ENCODE measurements at regions not wholly inside any gene's neighbourhood (a gene's known extent, or its start where the extent isn't known, plus 50 kb on each side); places are given as distances from the start of the nearest gene placed in this dataset.

DNA sequence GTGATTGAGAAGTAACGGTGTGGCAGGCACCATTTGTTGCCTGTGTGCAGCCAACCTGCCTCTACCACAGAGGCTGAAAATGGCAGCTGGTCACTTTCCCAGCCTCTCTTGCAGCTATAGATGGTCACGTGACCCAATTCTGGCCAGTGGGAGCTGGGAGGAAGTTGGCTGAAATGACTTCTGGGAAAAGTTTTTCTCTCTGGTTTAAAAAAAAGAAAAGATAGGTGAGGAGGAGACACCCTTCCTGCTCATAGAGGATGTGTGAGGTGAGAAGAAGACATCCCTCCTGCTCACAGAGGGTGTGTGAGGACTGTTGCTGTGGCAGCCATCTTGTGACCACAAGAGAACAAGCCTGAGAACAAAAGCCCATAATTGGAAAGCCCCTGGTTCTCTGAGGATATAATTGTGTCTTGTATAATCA is 122.8 kb downstream of the SYF2 start:
- Histone ChIP-seq H3K4me1 (no peaks in the 10 kb centered on the region), H3K27me3 (no peaks in the 10 kb centered on the region), H3K27ac (no peak overlapping the region), H3K9me3 (no peaks in the 10 kb centered on the region), H3K4me3 (no peak overlapping the region), H3K36me3 (no peaks in the 10 kb centered on the region)
- ATAC-seq (no peak), DNase-seq (no peak), FAIRE-seq (no peak)
- WGBS, 2 donors: 79 to 93% methylated on average over 2 of the region's 2 CpGs
- TF ChIP-seq CTCF (IDR thresholded peaks at IDR 0.05): no peak
- intact Hi-C loops (cut with DNase I): loop anchor here in 1 of 3 donors (10.0 kb wide), 1 partner anchor 255 kb away; no protein-coding TSS in a partner anchor

DNA sequence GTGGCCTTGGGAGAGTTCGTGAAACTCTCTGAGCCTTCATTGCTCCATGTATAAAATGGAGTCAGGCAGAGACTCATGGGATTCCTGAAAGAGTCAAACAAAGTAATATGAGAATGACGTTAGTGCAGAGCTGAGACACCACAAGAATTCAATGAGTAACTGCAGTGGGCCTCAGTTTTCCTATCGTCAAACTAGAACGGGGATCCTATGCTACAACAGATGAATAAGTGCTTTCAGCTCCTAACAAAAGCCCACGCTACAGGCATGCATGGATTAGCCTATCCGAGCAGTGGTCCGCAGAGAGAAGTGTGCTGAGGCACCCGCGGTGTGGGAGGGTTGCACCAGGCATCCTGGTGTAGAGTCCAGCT is 124.7 kb downstream of the SYF2 start:
- H3K36me3 ChIP-seq: no peaks in the 10 kb centered on the region
- intact Hi-C loops (cut with DNase I): loop anchor here in 1 of 3 donors (10.0 kb wide), 1 partner anchor 253 kb away; no protein-coding TSS in a partner anchor
- H3K27me3 ChIP-seq: no peaks in the 10 kb centered on the region
- no peaks in the 10 kb centered on the region for H3K9me3 ChIP-seq
- 80 to 86% methylated on average over 9 of the region's 9 CpGs for WGBS, 2 donors
- FAIRE-seq (no peak), ATAC-seq (no peak), DNase-seq (no peak)
- H3K4me1 ChIP-seq: no peaks in the 10 kb centered on the region
- no peak for TF ChIP-seq CTCF (IDR thresholded peaks at IDR 0.05)
- no peak overlapping the region for H3K27ac ChIP-seq
- no peak overlapping the region for H3K4me3 ChIP-seq

DNA sequence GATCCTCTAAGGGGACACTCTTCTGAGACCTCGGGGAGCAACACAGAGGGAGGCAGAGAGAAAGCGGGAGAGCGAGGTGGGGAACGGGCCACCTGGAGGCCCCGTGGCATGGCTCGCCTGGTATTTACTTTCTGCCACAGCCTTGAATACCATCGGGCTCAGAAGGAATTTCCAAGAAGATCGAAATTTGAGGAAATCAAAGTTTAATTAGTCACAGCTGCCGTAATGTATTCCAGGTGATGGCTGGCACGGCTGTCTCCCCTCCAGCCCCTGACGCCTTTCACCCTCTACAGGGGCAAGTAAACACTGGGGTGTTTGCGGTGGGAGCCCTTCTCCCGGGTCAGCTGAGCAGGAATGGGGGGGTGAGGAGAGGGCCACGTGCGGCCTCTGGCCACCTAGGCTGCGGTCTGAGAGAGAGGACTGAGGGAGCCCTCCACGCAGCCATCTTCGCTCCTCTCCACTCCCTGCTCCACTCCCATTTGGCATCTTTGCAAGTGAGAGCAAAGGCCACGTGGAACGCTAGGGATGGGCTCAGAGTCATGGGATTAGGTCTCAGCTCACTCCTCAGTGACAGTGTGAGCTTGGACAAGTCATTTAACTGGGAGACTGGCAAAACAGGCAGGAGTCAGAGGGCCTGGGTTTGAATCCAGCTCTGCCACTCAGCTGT is 125.2 kb downstream of the SYF2 start:
- TF ChIP-seq CTCF (IDR thresholded peaks at IDR 0.05): no peak
- Histone ChIP-seq H3K9me3 (no peaks in the 10 kb centered on the region), H3K36me3 (no peaks in the 10 kb centered on the region), H3K27ac (no peak overlapping the region), H3K27me3 (no peaks in the 10 kb centered on the region), H3K4me1 (no peaks in the 10 kb centered on the region), H3K4me3 (no peak overlapping the region)
- intact Hi-C loops (cut with DNase I): loop anchor here in 1 of 3 donors (10.0 kb wide), 1 partner anchor 252 kb away; no protein-coding TSS in a partner anchor
- FAIRE-seq (no peak), DNase-seq (no peak), ATAC-seq (no peak)
- WGBS, 2 donors: 31 to 34% methylated on average over 20 of the region's 20 CpGs

GRCh38 chr1:25106352-25106751 is 126.0 kb downstream of the SYF2 start:
- no peak overlapping the region for H3K27ac ChIP-seq
- H3K27me3 ChIP-seq: no peaks in the 10 kb centered on the region
- no peaks in the 10 kb centered on the region for H3K9me3 ChIP-seq
- H3K36me3 ChIP-seq: no peaks in the 10 kb centered on the region
- no peak for TF ChIP-seq CTCF (IDR thresholded peaks at IDR 0.05)
- 62 to 63% methylated on average over 5 of the region's 5 CpGs for WGBS, 2 donors
- intact Hi-C loops (cut with DNase I): loop anchor here in 1 of 3 donors (10.0 kb wide), 1 partner anchor 252 kb away; no protein-coding TSS in a partner anchor
- DNase-seq (no peak), ATAC-seq (no peak), FAIRE-seq (no peak)
- no peaks in the 10 kb centered on the region for H3K4me1 ChIP-seq
- no peak overlapping the region for H3K4me3 ChIP-seq

GRCh38 chr1:25105836-25106235 is 126.5 kb downstream of the SYF2 start:
- ATAC-seq (no peak), FAIRE-seq (no peak), DNase-seq (no peak)
- H3K9me3 ChIP-seq: no peaks in the 10 kb centered on the region
- H3K4me3 ChIP-seq: no peak overlapping the region
- no peak overlapping the region for H3K27ac ChIP-seq
- TF ChIP-seq CTCF (IDR thresholded peaks at IDR 0.05): no peak
- intact Hi-C loops (cut with DNase I): loop anchor here in 1 of 3 donors (10.0 kb wide), 1 partner anchor 251 kb away; no protein-coding TSS in a partner anchor
- 16 to 24% methylated on average over 4 of the region's 4 CpGs for WGBS, 2 donors
- H3K4me1 ChIP-seq: no peaks in the 10 kb centered on the region
- no peaks in the 10 kb centered on the region for H3K27me3 ChIP-seq
- no peaks in the 10 kb centered on the region for H3K36me3 ChIP-seq

Measured in pancreas (tissue), 10 donors.